ENCODE measurements at regions not wholly inside any gene's neighbourhood (a gene's known extent, or its start where the extent isn't known, plus 50 kb on each side); places are given as distances from the start of the nearest gene placed in this dataset.

DNA sequence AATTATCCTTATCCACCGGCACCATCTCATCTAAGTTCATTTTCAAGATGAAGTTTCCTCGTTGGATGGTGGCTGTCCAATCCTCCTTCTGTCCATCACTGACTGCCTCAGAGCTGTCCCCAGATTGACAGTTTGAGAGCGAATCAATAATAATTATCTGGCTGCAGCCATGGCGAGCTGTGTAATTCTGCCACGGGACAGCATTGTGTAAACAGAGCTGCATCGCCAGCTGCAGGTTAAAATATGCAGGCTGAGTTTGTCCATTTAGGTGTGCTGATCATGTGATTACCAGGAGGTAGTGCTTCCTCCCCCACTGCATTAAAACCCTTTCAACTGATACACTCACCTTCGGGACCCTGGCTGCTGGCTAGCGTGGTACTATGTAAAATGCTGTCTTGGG is 461.9 kb upstream of the ONECUT1 start:
- TF ChIP-seq CTCF (IDR thresholded peaks at IDR 0.05) (no peak), EZH2 (IDR thresholded peaks at IDR 0.05; ENCODE audit: borderline replicate concordance, insufficient read depth, low read depth, low read length, poor library complexity, severe bottlenecking) (no peak)

Measured in B cell (primary cell).